ENCODE measurements at regions not wholly inside any gene's neighbourhood (a gene's known extent, or its start where the extent isn't known, plus 50 kb on each side); places are given as distances from the start of the nearest gene placed in this dataset.

- TF ChIP-seq, protein P1, sequence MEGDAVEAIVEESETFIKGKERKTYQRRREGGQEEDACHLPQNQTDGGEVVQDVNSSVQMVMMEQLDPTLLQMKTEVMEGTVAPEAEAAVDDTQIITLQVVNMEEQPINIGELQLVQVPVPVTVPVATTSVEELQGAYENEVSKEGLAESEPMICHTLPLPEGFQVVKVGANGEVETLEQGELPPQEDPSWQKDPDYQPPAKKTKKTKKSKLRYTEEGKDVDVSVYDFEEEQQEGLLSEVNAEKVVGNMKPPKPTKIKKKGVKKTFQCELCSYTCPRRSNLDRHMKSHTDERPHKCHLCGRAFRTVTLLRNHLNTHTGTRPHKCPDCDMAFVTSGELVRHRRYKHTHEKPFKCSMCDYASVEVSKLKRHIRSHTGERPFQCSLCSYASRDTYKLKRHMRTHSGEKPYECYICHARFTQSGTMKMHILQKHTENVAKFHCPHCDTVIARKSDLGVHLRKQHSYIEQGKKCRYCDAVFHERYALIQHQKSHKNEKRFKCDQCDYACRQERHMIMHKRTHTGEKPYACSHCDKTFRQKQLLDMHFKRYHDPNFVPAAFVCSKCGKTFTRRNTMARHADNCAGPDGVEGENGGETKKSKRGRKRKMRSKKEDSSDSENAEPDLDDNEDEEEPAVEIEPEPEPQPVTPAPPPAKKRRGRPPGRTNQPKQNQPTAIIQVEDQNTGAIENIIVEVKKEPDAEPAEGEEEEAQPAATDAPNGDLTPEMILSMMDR (IDR thresholded peaks at IDR 0.05): no peak
- DNase-seq (ENCODE audit: low spot score) (no peak), ATAC-seq (ENCODE audit: low FRiP score) (no peak)
Observed at GRCh38 chr13:24056616-24057137, 103.8 kb upstream of the SPATA13 start.

DNA sequence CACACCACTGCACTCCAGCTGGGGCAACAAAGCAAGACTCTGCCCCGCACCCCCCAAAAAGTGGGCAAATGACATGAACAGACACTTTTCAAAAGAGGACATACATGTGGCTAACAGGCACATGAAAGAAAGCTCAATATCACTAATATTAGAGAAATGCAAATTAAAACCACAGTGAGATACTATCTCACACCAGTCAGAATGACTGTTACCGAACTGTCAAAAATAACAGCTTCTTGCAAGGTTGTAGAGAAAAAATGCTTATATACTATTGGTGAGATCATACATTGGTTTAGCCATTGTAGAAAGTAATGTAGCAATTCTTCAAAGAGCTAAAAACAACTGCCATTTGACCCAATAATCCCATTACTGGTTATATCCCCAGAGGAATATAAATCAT lies 99.5 kb upstream of the SPATA13 start:
- DNase-seq (ENCODE audit: low spot score): no peak
- ATAC-seq (ENCODE audit: low FRiP score): no peak
- TF ChIP-seq, protein P1 (IDR thresholded peaks at IDR 0.05): no peak

GRCh38 chr13:24063281-24063877 lies 97.1 kb upstream of the SPATA13 start:
- DNase-seq (ENCODE audit: low spot score) (no peak), ATAC-seq (ENCODE audit: low FRiP score) (no peak)
- TF ChIP-seq, protein P1 (IDR thresholded peaks at IDR 0.05): no peak

DNA sequence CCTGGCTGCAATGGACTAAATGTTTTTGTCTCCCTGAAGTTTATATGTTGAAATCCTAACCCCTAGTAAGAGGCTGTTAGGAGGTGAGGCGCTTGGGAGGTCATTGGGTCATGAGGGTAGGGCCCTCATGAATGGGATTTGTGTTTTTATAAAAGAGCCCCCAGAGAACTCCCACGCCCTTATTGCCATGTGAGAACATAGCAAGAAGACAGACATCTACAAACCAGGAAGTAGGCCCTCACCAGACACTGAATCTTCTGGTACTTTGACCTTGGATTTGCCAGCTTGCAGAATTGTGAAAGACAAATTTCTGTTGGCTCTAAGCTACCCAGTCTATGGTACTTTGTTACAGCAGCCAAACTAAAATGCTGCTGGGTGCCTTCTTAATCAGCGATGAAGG lies 96.1 kb upstream of the SPATA13 start:
- DNase-seq (ENCODE audit: low spot score) (no peak), ATAC-seq (ENCODE audit: low FRiP score) (no peak)
- TF ChIP-seq, protein P1 (IDR thresholded peaks at IDR 0.05): no peak

DNA sequence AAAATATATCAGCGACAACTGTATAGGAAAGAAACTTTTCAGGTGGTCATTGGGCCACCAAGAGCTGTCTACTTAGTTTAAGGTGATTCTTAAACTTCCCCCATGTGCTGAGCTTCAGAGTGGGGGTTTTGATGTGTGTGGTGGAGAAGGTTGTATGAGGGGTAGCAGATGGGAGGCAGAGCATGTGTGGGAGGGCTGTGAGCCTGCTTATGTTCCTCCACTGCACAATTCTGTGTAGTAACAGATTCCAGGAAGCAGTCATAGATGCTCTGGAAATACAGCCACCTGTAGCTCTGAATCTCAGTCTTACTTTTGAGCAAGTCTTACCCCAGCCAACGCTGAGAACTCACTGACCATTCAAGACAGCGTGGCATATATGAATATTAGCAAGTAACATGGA lies 95.3 kb upstream of the SPATA13 start:
- ATAC-seq (ENCODE audit: low FRiP score) (no peak), DNase-seq (ENCODE audit: low spot score) (no peak)
- TF ChIP-seq, protein P1 (IDR thresholded peaks at IDR 0.05): no peak

GRCh38 chr13:24066405-24067295 lies 93.9 kb upstream of the SPATA13 start:
- TF ChIP-seq, protein P1 (IDR thresholded peaks at IDR 0.05): no peak
- ATAC-seq (ENCODE audit: low FRiP score): no peak
- no peak for DNase-seq (ENCODE audit: low spot score)

All from omental fat pad (tissue), 3 donors.